PC-9 (cell line): ENCODE measurements at regions not wholly inside any gene's neighbourhood (a gene's known extent, or its start where the extent isn't known, plus 50 kb on each side); places are given as distances from the start of the nearest gene placed in this dataset.
A peak's percentile ranks its signal among the peaks of the same experiment; 100 is the strongest.
"Not testable (repeated sequence)": the region's sequence is repeated elsewhere in the genome, so short reads cannot be mapped to it uniquely, and the experiment has no call there.

Experiments
- BruUV-seq: library from RNA; stranded (reverse); fragments of 400-500 nt; replicated peaks from 2 replicates; lab custom pipeline; 2021; lab: Mats Ljungman, UMichigan
- CTCF ChIA-PET: fragments of 300-600 bp; sonication (Branson Sonifier 250); formaldehyde crosslinking; loops from one replicate; lab custom pipeline; 2022; ENCODE audit warnings: antibody characterized with exemption; lab: Charles Lee
- POLR2A ChIA-PET: fragments of 300-600 bp; sonication (Branson Sonifier 250); formaldehyde crosslinking; loops from one replicate; lab custom pipeline; 2022; ENCODE audit warnings: antibody characterized with exemption; ENCODE audit not compliant: unreplicated experiment; lab: Charles Lee
- DNase-seq, 2 experiments: peaks; one replicate each; pipeline versions ENCODE4 v3.0.0 to v3.0.0-alpha.2; 2015 to 2022; ENCODE audit warnings: mixed read lengths in 1 of 2
- H2AFZ ChIP-seq: fragments of 200-600 bp; sonication (generic); 2 replicates; pipeline ENCODE4 v1.8.1; 2017; ENCODE audit warnings: antibody characterized with exemption
- H3F3A ChIP-seq: fragments of 200-600 bp; sonication (generic); 2 replicates; pipeline ENCODE4 v1.8.1; 2017; ENCODE audit warnings: antibody characterized with exemption, mild to moderate bottlenecking, low read depth; ENCODE audit not compliant: insufficient read depth
- H3K27ac ChIP-seq: fragments of 200-600 bp; sonication (generic); 2 replicates; pipeline ENCODE4 v1.6.1; 2016; ENCODE audit warnings: mixed run types
- H3K27me3 ChIP-seq: fragments of 200-600 bp; sonication (generic); 2 replicates; pipeline ENCODE4 v1.6.1; 2016; ENCODE audit warnings: low read depth, mixed run types; ENCODE audit not compliant: insufficient read depth
- H3K36me3 ChIP-seq: fragments of 200-600 bp; sonication (generic); 2 replicates; pipeline ENCODE4 v1.6.1; 2016; ENCODE audit warnings: low read depth, mixed run types
- H3K4me1 ChIP-seq: fragments of 200-600 bp; sonication (generic); replicated peaks from 2 replicates; pipeline ENCODE4 v1.6.1; 2016; ENCODE audit warnings: mixed run types; ENCODE audit not compliant: insufficient read depth
- H3K4me2 ChIP-seq: fragments of 200-600 bp; sonication (generic); 2 replicates; pipeline ENCODE4 v1.6.1; 2017; ENCODE audit warnings: mixed run types
- H3K4me3 ChIP-seq: fragments of 200-600 bp; sonication (generic); 2 replicates; pipeline ENCODE4 v1.6.1; 2016; ENCODE audit warnings: mixed run types
- H3K79me2 ChIP-seq: fragments of 200-600 bp; sonication (generic); 2 replicates; pipeline ENCODE4 v1.6.1; 2017; ENCODE audit warnings: low read depth, mixed run types
- H3K9me2 ChIP-seq: fragments of 200-600 bp; sonication (generic); 2 replicates; pipeline ENCODE4 v1.8.1; 2017; ENCODE audit warnings: mild to moderate bottlenecking; ENCODE audit not compliant: insufficient read depth
- H3K9me3 ChIP-seq: fragments of 200-600 bp; sonication (generic); 2 replicates; pipeline ENCODE4 v1.8.1; 2016; ENCODE audit warnings: low read depth; ENCODE audit not compliant: insufficient read depth
- H4K20me1 ChIP-seq: fragments of 200-600 bp; sonication (generic); 2 replicates; pipeline ENCODE4 v1.8.1; 2017; ENCODE audit not compliant: insufficient read depth
- EZH2 ChIP-seq: fragments of 200-600 bp; sonication (generic); IDR thresholded peaks from 2 replicates; pipeline ENCODE4 v1.8.0; 2017; ENCODE audit warnings: antibody characterized with exemption, low read depth
- intact Hi-C: fragments of 100-400 bp; cut with micrococcal nuclease; formaldehyde crosslinking; loops from one replicate; pipeline ENCODE4 v1.10.0; 2022; ENCODE audit not compliant: unreplicated experiment
- TF ChIP-seq, protein P1 (sequence below): fragments of 200-600 bp; sonication (generic); conservative IDR thresholded peaks from 2 replicates; pipeline ENCODE4 v1.6.1; 2017; ENCODE audit warnings: mixed run types, antibody characterized with exemption, mild to moderate bottlenecking, moderate library complexity

DNA sequence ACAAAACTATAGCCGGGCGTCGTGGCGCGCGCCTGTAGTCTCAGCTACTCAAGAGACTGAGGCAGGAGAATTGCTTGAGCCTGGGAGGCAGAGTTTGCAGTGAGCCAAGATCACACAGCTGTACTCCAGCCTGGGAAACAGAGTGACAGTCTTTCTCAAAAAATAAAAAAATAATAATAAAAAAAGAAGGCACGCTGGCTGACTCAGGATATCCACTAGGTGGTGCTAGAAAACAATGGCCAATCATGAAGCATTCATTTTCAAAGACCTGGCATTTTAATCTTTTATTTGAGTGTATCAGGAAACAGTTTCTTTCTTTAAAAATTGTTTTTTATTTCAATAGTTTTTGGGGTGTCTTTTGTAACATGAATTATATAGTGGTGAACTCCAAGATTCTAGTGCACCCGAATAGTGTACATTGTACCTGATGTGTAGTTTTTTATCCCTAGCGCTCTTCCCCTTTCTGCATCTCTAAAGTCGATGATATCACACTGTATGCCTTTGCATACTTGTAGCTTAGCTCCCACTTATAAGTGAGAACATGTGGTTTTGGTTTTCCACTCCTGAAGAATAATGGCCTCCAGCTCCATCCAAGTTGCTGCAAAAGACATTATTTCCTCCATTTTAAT, 88.6 kb downstream of the LYZL1 start:
- ChIA-PET POLR2A (no interaction called here), CTCF (interaction anchor here (0.9 kb wide), 1 partner anchor 21 kb away, joined by 4 read pairs; no protein-coding TSS in a partner anchor)
- BruUV-seq = no TSS peak
- Histone ChIP-seq H3K79me2 (no peaks in the 10 kb centered on the region), H3K4me1 (no peaks in the 10 kb centered on the region), H4K20me1 (no peaks in the 10 kb centered on the region), H2AFZ (no peak overlapping the region), H3K9me3 (no peaks in the 10 kb centered on the region), H3F3A (no peaks in the 10 kb centered on the region), H3K27ac (no peak overlapping the region), H3K27me3 (no peaks in the 10 kb centered on the region), H3K4me3 (no peak overlapping the region), H3K36me3 (no peaks in the 10 kb centered on the region), H3K9me2 (no peaks in the 10 kb centered on the region), H3K4me2 (no peak overlapping the region)
- intact Hi-C loops = loop anchor here (5.0 kb wide), 2 partner anchors 70 to 715 kb away; no protein-coding TSS in a partner anchor
- no peak for DNase-seq
- TF ChIP-seq EZH2 = no peak
- TF ChIP-seq, protein P1, sequence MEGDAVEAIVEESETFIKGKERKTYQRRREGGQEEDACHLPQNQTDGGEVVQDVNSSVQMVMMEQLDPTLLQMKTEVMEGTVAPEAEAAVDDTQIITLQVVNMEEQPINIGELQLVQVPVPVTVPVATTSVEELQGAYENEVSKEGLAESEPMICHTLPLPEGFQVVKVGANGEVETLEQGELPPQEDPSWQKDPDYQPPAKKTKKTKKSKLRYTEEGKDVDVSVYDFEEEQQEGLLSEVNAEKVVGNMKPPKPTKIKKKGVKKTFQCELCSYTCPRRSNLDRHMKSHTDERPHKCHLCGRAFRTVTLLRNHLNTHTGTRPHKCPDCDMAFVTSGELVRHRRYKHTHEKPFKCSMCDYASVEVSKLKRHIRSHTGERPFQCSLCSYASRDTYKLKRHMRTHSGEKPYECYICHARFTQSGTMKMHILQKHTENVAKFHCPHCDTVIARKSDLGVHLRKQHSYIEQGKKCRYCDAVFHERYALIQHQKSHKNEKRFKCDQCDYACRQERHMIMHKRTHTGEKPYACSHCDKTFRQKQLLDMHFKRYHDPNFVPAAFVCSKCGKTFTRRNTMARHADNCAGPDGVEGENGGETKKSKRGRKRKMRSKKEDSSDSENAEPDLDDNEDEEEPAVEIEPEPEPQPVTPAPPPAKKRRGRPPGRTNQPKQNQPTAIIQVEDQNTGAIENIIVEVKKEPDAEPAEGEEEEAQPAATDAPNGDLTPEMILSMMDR = peak; percentile 69

GRCh38 chr10:29378106-29378505, 89.2 kb downstream of the LYZL1 start:
- H3K4me2 ChIP-seq = no peak overlapping the region
- H3K9me2 ChIP-seq = no peaks in the 10 kb centered on the region
- ChIA-PET CTCF (interaction anchor here (0.9 kb wide), 1 partner anchor 20 kb away, joined by 4 read pairs; no protein-coding TSS in a partner anchor), POLR2A (no interaction called here)
- no peaks in the 10 kb centered on the region for H3K79me2 ChIP-seq
- no peak for DNase-seq
- no peaks in the 10 kb centered on the region for H3K36me3 ChIP-seq
- no peaks in the 10 kb centered on the region for H4K20me1 ChIP-seq
- TF ChIP-seq, protein P1 = no peak
- TF ChIP-seq EZH2 = no peak
- BruUV-seq = no TSS peak
- H3K27me3 ChIP-seq = no peaks in the 10 kb centered on the region
- H3K4me1 ChIP-seq = no peaks in the 10 kb centered on the region
- H3K27ac ChIP-seq = no peak overlapping the region
- intact Hi-C loops = loop anchor here (5.0 kb wide), 2 partner anchors 69 to 716 kb away; no protein-coding TSS in a partner anchor
- H3F3A ChIP-seq = no peaks in the 10 kb centered on the region
- H3K4me3 ChIP-seq = no peak overlapping the region
- H2AFZ ChIP-seq = no peak overlapping the region
- no peaks in the 10 kb centered on the region for H3K9me3 ChIP-seq

DNA sequence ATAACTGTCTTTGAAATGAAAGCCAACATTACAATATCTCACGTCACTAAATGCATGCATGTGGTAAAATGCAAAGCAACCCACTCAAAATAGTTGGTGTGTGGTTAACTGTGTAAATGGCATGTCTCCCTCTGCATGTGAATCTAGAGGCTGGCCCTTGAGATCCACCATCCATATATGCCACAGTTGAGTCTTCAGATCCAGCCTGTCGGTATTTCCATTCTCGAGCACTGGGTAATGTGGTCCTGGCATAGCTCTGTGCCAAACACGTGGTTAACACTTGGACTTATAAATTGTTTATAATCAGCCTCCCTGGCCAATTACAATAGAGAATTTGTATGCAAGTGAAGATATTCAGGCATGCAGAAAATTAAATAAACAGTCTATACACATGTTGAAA, 90.3 kb downstream of the LYZL1 start:
- Histone ChIP-seq H3K4me3 (no peak overlapping the region), H4K20me1 (no peaks in the 10 kb centered on the region), H3K4me1 (no peaks in the 10 kb centered on the region), H3K36me3 (no peaks in the 10 kb centered on the region), H3K4me2 (no peak overlapping the region), H2AFZ (no peak overlapping the region), H3K27me3 (no peaks in the 10 kb centered on the region), H3K27ac (no peak overlapping the region), H3F3A (no peaks in the 10 kb centered on the region), H3K9me2 (no peaks in the 10 kb centered on the region), H3K9me3 (no peaks in the 10 kb centered on the region), H3K79me2 (no peaks in the 10 kb centered on the region)
- intact Hi-C loops = loop anchor here (5.0 kb wide), 2 partner anchors 68 to 717 kb away; no protein-coding TSS in a partner anchor
- no peak for DNase-seq
- no peak for TF ChIP-seq EZH2
- TF ChIP-seq, protein P1 = no peak
- BruUV-seq = no TSS peak
- POLR2A ChIA-PET = no interaction called here
- CTCF ChIA-PET = interaction anchor here (0.7 kb wide), 1 partner anchor 274 kb away, joined by 5 read pairs; no protein-coding TSS in a partner anchor

DNA sequence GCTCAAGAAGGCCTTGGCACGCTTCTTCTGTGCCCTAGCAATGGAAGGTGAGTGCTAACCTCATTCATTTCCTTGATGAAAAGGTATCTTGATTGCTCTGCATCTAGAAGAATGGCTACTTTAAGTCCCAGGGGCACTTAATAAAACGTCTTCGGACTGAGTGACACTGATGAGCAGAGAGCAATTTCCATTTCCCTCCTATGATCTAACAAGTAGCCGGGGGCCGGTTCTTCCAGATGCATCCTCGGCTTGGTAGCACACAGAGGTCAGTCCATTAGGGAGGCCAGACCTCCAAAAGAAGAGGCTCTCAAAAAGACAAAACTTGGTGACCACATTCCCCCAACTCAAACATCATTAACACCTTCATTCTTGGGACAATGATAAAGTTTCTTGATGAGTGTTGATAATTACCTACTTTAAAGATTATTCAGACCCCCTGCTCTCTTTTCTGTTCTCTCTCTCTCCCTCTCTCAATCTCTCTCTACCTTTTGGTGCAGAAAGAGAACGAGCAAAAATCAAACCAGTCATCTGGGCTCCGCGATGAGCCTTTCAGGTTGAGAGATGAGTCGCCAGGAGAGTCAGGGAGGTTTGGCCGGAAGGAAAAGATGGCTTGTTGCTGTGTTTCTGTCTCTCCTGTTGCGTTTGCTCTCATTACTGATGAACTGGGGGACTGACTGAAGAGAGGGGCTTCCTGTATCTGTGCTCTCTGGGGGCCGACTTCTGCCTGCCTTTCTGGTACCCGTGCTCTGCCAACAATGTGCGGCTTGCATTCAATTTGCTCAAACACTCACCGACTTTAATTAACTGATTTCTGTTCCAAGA, 91.1 kb downstream of the LYZL1 start:
- H3K9me3 ChIP-seq, H3K79me2 ChIP-seq, H2AFZ ChIP-seq, DNase-seq, H3K4me3 ChIP-seq, H3K9me2 ChIP-seq, POLR2A ChIA-PET, H3K4me1 ChIP-seq, BruUV-seq, H3K27me3 ChIP-seq, H3K27ac ChIP-seq, H3K36me3 ChIP-seq, H4K20me1 ChIP-seq, CTCF ChIA-PET, H3F3A ChIP-seq, H3K4me2 ChIP-seq: not testable (repeated sequence)
- intact Hi-C loops = loop anchor here (5.0 kb wide), 2 partner anchors 67 to 718 kb away; no protein-coding TSS in a partner anchor
